ENCODE measurements at regions not wholly inside any gene's neighbourhood (a gene's known extent, or its start where the extent isn't known, plus 50 kb on each side); places are given as distances from the start of the nearest gene placed in this dataset.

GRCh38 chr12:30822385-30823155, 67.8 kb upstream of the CAPRIN2 start:
- H3K36me3 Mint-ChIP-seq (ENCODE audit: insufficient read depth), result no peaks in the 10 kb centered on the region
- peaks cover 15% of the 10 kb centered on the region for H3K4me1 Mint-ChIP-seq (ENCODE audit: low read depth)
- DNase-seq, result no peak
- ATAC-seq, result peak; percentile 79 to 82
- H3K4me3 Mint-ChIP-seq, result peak overlapping the region; percentile 80
- peaks cover 51% of the 10 kb centered on the region for H3K27me3 Mint-ChIP-seq (ENCODE audit: low read depth)
- no peaks in the 10 kb centered on the region for H3K9me3 Mint-ChIP-seq

DNA sequence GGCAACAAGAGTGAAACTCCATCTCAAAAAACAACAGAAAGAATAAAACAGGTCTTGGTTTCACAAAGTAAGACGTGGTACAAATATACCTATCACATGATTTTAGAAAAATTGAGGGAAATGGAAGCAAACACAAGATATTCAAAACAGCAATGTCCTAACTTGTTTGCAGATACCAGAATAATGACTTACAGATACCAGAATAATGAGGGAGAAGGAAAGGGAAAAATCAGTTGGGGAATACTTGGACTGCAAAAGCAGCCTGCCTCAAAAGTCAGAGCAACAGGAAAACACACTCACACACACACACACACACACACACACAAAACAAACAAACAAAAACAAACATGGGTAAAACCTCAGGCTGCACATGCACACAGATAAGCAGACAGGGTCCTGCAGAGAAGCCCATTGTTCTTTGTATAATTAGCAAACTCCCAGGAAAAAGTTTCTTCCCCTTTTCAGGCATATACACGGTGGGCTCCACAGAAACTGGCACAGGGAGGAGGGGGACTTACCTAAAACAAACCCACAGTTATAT, 65.7 kb upstream of the CAPRIN2 start:
- no peak overlapping the region for H3K4me3 Mint-ChIP-seq
- ATAC-seq, result no peak
- DNase-seq, result no peak
- peaks cover 15% of the 10 kb centered on the region for H3K4me1 Mint-ChIP-seq (ENCODE audit: low read depth)
- no peaks in the 10 kb centered on the region for H3K36me3 Mint-ChIP-seq (ENCODE audit: insufficient read depth)
- no peaks in the 10 kb centered on the region for H3K9me3 Mint-ChIP-seq
- H3K27me3 Mint-ChIP-seq (ENCODE audit: low read depth), result peaks cover 51% of the 10 kb centered on the region

DNA sequence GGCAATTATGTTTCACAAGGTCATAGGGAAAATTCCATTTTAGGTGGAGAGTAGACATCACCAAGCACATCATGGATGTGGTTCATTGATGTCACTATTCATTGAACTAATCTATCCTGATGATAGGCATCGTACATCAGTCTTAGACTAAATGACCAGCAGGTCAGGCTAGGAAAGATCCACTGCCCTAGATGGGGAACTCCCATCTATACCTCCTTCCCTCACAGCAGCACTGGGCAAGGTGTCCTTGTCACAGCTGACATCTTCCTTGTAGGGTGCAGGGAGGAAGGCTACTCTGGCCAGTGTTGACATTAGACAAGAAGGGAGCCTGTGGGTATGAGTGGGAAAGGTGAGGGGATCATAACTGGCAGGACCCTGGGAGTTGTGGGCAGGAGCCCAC, 63.8 kb upstream of the CAPRIN2 start:
- Mint-ChIP-seq H3K4me1 (ENCODE audit: low read depth) (peaks cover 10% of the 10 kb centered on the region), H3K36me3 (ENCODE audit: insufficient read depth) (no peaks in the 10 kb centered on the region), H3K27me3 (ENCODE audit: low read depth) (peaks cover 38% of the 10 kb centered on the region), H3K9me3 (no peaks in the 10 kb centered on the region), H3K4me3 (no peak overlapping the region)
- ATAC-seq (no peak), DNase-seq (no peak)

GRCh38 chr12:30816742-30817465, 62.2 kb upstream of the CAPRIN2 start:
- Mint-ChIP-seq H3K27me3 (ENCODE audit: low read depth) (peaks cover 31% of the 10 kb centered on the region), H3K4me3 (no peak overlapping the region), H3K4me1 (ENCODE audit: low read depth) (no peaks in the 10 kb centered on the region), H3K36me3 (ENCODE audit: insufficient read depth) (no peaks in the 10 kb centered on the region), H3K9me3 (no peaks in the 10 kb centered on the region)
- ATAC-seq, result no peak
- DNase-seq, result no peak

GRCh38 chr12:30814295-30814655, 59.5 kb upstream of the CAPRIN2 start:
- ATAC-seq, result no peak
- no peaks in the 10 kb centered on the region for H3K36me3 Mint-ChIP-seq (ENCODE audit: insufficient read depth)
- H3K27me3 Mint-ChIP-seq (ENCODE audit: low read depth), result peaks cover 21% of the 10 kb centered on the region

GRCh38 chr12:30813525-30814294, 59.0 kb upstream of the CAPRIN2 start:
- no peaks in the 10 kb centered on the region for H3K9me3 Mint-ChIP-seq
- DNase-seq (no peak), ATAC-seq (peak in 1 of 2 donors; percentile 48)
- H3K4me1 Mint-ChIP-seq (ENCODE audit: low read depth), result no peaks in the 10 kb centered on the region
- H3K27me3 Mint-ChIP-seq (ENCODE audit: low read depth), result peaks cover 19% of the 10 kb centered on the region
- no peaks in the 10 kb centered on the region for H3K36me3 Mint-ChIP-seq (ENCODE audit: insufficient read depth)
- H3K4me3 Mint-ChIP-seq, result no peak overlapping the region

More at GRCh38 chr12:30814295-30814655, 59.5 kb upstream of the CAPRIN2 start:
- Mint-ChIP-seq H3K9me3 (no peaks in the 10 kb centered on the region), H3K4me1 (ENCODE audit: low read depth) (no peaks in the 10 kb centered on the region), H3K4me3 (no peak overlapping the region)
- DNase-seq, result no peak

GRCh38 chr12:30811966-30812365, 57.2 kb upstream of the CAPRIN2 start:
- H3K4me3 Mint-ChIP-seq, result no peak overlapping the region
- H3K4me1 Mint-ChIP-seq (ENCODE audit: low read depth), result no peaks in the 10 kb centered on the region
- H3K9me3 Mint-ChIP-seq, result peaks cover 4% of the 10 kb centered on the region
- peaks cover 26% of the 10 kb centered on the region for H3K27me3 Mint-ChIP-seq (ENCODE audit: low read depth)
- no peaks in the 10 kb centered on the region for H3K36me3 Mint-ChIP-seq (ENCODE audit: insufficient read depth)
- DNase-seq (no peak), ATAC-seq (no peak)

DNA sequence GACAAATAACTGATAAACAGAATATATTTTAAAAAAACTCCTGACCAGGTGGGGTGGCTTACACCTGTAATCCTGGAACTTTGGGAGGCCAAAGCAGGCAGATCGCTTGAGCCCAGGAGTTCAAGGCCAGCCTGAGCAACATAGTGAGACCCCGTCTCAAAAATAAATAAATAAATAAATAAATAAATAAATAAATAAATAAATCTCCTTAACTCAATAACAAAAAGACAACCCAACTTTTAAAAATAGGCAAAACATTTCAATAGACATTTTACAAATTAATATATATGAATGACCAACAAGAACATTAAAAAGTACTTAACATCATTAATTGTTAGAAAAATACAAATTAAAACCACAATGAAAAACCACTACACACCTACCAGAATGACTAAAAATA, 56.2 kb upstream of the CAPRIN2 start:
- Mint-ChIP-seq H3K27me3 (ENCODE audit: low read depth) (peaks cover 21% of the 10 kb centered on the region), H3K9me3 (peaks cover 4% of the 10 kb centered on the region), H3K4me3 (no peak overlapping the region), H3K36me3 (ENCODE audit: insufficient read depth) (no peaks in the 10 kb centered on the region), H3K4me1 (ENCODE audit: low read depth) (no peaks in the 10 kb centered on the region)
- ATAC-seq (no peak), DNase-seq (no peak)

GRCh38 chr12:30807695-30808034, 52.9 kb upstream of the CAPRIN2 start:
- no peak for DNase-seq
- Mint-ChIP-seq H3K4me3 (no peak overlapping the region), H3K27me3 (ENCODE audit: low read depth) (peaks cover 19% of the 10 kb centered on the region), H3K36me3 (ENCODE audit: insufficient read depth) (no peaks in the 10 kb centered on the region), H3K9me3 (peaks cover 4% of the 10 kb centered on the region), H3K4me1 (ENCODE audit: low read depth) (no peaks in the 10 kb centered on the region)
- ATAC-seq, result no peak

- Mint-ChIP-seq H3K36me3 (ENCODE audit: insufficient read depth) (no peaks in the 10 kb centered on the region), H3K4me1 (ENCODE audit: low read depth) (no peaks in the 10 kb centered on the region), H3K9me3 (peaks cover 4% of the 10 kb centered on the region), H3K4me3 (no peak overlapping the region), H3K27me3 (ENCODE audit: low read depth) (peaks cover 19% of the 10 kb centered on the region)
- ATAC-seq (peak; percentile 46 to 65), DNase-seq (no peak)
Observed at GRCh38 chr12:30806989-30807694, 52.4 kb upstream of the CAPRIN2 start.

DNA sequence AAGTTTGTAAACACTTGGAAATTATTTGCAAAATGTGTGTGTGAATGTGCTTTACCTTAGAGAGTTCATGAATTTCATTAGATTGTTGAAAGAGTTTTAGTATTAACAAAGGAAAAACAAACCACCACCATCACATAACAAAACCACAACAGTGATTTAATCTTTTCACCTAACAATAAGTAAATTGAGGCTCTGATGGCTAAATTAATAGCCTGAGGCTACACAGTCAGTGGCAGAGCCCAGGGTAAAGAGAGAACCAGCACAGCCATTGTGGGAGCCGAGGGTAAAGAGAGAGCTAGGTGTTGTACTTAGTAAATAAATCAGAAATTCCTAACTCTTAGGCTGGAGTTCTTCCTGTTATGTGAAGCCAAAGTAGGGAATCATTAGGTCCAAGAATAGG, 51.2 kb upstream of the CAPRIN2 start:
- Mint-ChIP-seq H3K4me3 (no peak overlapping the region), H3K4me1 (ENCODE audit: low read depth) (no peaks in the 10 kb centered on the region), H3K36me3 (ENCODE audit: insufficient read depth) (no peaks in the 10 kb centered on the region)

More for the DNA sequence above, 51.2 kb upstream of the CAPRIN2 start:
- peaks cover 13% of the 10 kb centered on the region for H3K27me3 Mint-ChIP-seq (ENCODE audit: low read depth)
- ATAC-seq, result no peak
- no peak for DNase-seq
- H3K9me3 Mint-ChIP-seq, result peaks cover 4% of the 10 kb centered on the region

All from activated T-cell treated with anti-CD3 and anti-CD28 coated beads, Interleukin-2, amount 50 U/mL, for 4 hours (primary cell).